CD4-positive, alpha-beta memory T cell (primary cell): ENCODE measurements at regions not wholly inside any gene's neighbourhood (a gene's known extent, or its start where the extent isn't known, plus 50 kb on each side); places are given as distances from the start of the nearest gene placed in this dataset.

ENCODE experiments used
- CTCF ChIA-PET: fragments of 350-600 bp; sonication (Branson Sonifier 250); formaldehyde crosslinking; loops from one replicate; lab custom pipeline; 2021; ENCODE audit warnings: inconsistent platforms; ENCODE audit not compliant: partially characterized antibody; lab: Charles Lee
- POLR2A ChIA-PET: fragments of 350-600 bp; sonication (Branson Sonifier 250); formaldehyde crosslinking; loops from one replicate; lab custom pipeline; 2021; ENCODE audit not compliant: partially characterized antibody; lab: Charles Lee
- DNase-seq, 5 donors: peaks; one replicate each; pipeline versions ENCODE4 v3.0.0 to v3.0.0-alpha.2; 2020 to 2022; ENCODE audit warnings: mixed read lengths in 1 of 5
- H3K27ac ChIP-seq: one replicate; pipeline ENCODE4 v1.7.0; 2013; ENCODE audit warnings: low read depth, low read length
- H3K27me3 ChIP-seq: 2 replicates; pipeline ENCODE4 v1.7.0; 2013; ENCODE audit warnings: mild to moderate bottlenecking, low read length, moderate library complexity; ENCODE audit not compliant: insufficient read depth
- H3K36me3 ChIP-seq: 2 replicates; pipeline ENCODE4 v1.7.0; 2013; ENCODE audit warnings: mild to moderate bottlenecking, low read length, moderate library complexity; ENCODE audit not compliant: insufficient read depth
- H3K4me1 ChIP-seq: 2 replicates; pipeline ENCODE4 v1.7.0; 2013; ENCODE audit warnings: mild to moderate bottlenecking, low read length, moderate library complexity; ENCODE audit not compliant: insufficient read depth
- H3K4me3 ChIP-seq, 2 donors: one replicate each; pipeline ENCODE4 v1.7.0; 2013; ENCODE audit warnings: low read length in 2 of 2, mild to moderate bottlenecking in 1 of 2
- H3K9me3 ChIP-seq, 2 donors: one replicate each; pipeline ENCODE4 v1.7.0; 2013; ENCODE audit warnings: low read length in 2 of 2, control low read depth in 1 of 2; ENCODE audit not compliant: control insufficient read depth in 1 of 2
- H3K27ac Mint-ChIP-seq, 7 donors: one replicate each; pipeline ENCODE4 v1.8.0; 2020 to 2021; ENCODE audit warnings: mixed read lengths in 7 of 7, mild to moderate bottlenecking in 6 of 7, inconsistent platforms in 3 of 7, moderate library complexity in 3 of 7
- H3K27me3 Mint-ChIP-seq, 2 donors: one replicate each; pipeline ENCODE4 v1.8.0; 2020 to 2021; ENCODE audit warnings: mixed read lengths in 2 of 2
- H3K36me3 Mint-ChIP-seq, 2 donors: one replicate each; pipeline ENCODE4 v1.8.0; 2020 to 2021; ENCODE audit warnings: mixed read lengths in 2 of 2, inconsistent platforms in 1 of 2, mild to moderate bottlenecking in 1 of 2
- H3K4me1 Mint-ChIP-seq, 4 donors: one replicate each; pipeline ENCODE4 v1.8.0; 2020 to 2021; ENCODE audit warnings: mixed read lengths in 4 of 4, mild to moderate bottlenecking in 1 of 4
- H3K4me3 Mint-ChIP-seq, 8 donors: one replicate each; pipeline ENCODE4 v1.8.0; 2020 to 2021; ENCODE audit warnings: mixed read lengths in 8 of 8, mild to moderate bottlenecking in 7 of 8, moderate library complexity in 6 of 8, inconsistent platforms in 3 of 8
- H3K9me3 Mint-ChIP-seq, 8 donors: one replicate each; pipeline ENCODE4 v1.8.0; 2020 to 2021; ENCODE audit warnings: mixed read lengths in 8 of 8, mild to moderate bottlenecking in 5 of 8, inconsistent platforms in 3 of 8, moderate library complexity in 1 of 8
- intact Hi-C: fragments of 100-400 bp; cut with micrococcal nuclease; formaldehyde crosslinking; loops from one replicate; pipeline ENCODE4 v1.15.1; 2023

GRCh38 chr9:73845954-73846690, 651.0 kb upstream of the RORB start:
- no peak overlapping the region for H3K4me3 Mint-ChIP-seq
- Histone ChIP-seq H3K9me3 (no peaks in the 10 kb centered on the region), H3K36me3 (no peaks in the 10 kb centered on the region), H3K27me3 (no peaks in the 10 kb centered on the region), H3K4me1 (no peaks in the 10 kb centered on the region), H3K27ac (no peak overlapping the region), H3K4me3 (no peak overlapping the region)
- H3K27ac Mint-ChIP-seq: no peak overlapping the region
- ChIA-PET POLR2A (no interaction called here), CTCF (no interaction called here)
- no peak for DNase-seq
- peaks cover 0 to 4% (median 0%) of the 10 kb centered on the region in 8 donors for H3K9me3 Mint-ChIP-seq
- intact Hi-C loops: no loop called here
- no peaks in the 10 kb centered on the region for H3K4me1 Mint-ChIP-seq
- H3K36me3 Mint-ChIP-seq: no peaks in the 10 kb centered on the region
- H3K27me3 Mint-ChIP-seq: no peaks in the 10 kb centered on the region

GRCh38 chr9:73847536-73847935, 649.6 kb upstream of the RORB start:
- Histone ChIP-seq H3K36me3 (no peaks in the 10 kb centered on the region), H3K4me3 (no peak overlapping the region), H3K27me3 (no peaks in the 10 kb centered on the region), H3K4me1 (no peaks in the 10 kb centered on the region), H3K9me3 (no peaks in the 10 kb centered on the region), H3K27ac (no peak overlapping the region)
- Mint-ChIP-seq H3K4me3 (no peak overlapping the region), H3K27me3 (no peaks in the 10 kb centered on the region), H3K4me1 (no peaks in the 10 kb centered on the region), H3K9me3 (peaks cover 0 to 4% (median 0%) of the 10 kb centered on the region in 8 donors), H3K27ac (no peak overlapping the region), H3K36me3 (no peaks in the 10 kb centered on the region)
- intact Hi-C loops: no loop called here
- DNase-seq: no peak
- POLR2A ChIA-PET: no interaction called here
- CTCF ChIA-PET: no interaction called here

- no peaks in the 10 kb centered on the region for H3K36me3 Mint-ChIP-seq
- H3K4me1 Mint-ChIP-seq: no peaks in the 10 kb centered on the region
- H3K4me1 ChIP-seq: no peaks in the 10 kb centered on the region
- no peak overlapping the region for H3K4me3 ChIP-seq
- H3K27me3 Mint-ChIP-seq: no peaks in the 10 kb centered on the region
- no peaks in the 10 kb centered on the region for H3K9me3 ChIP-seq
- H3K9me3 Mint-ChIP-seq: peaks cover 0 to 4% (median 0%) of the 10 kb centered on the region in 8 donors
- H3K27me3 ChIP-seq: no peaks in the 10 kb centered on the region
- no peak overlapping the region for H3K27ac ChIP-seq
- ChIA-PET POLR2A (no interaction called here), CTCF (interaction anchor here (1.0 kb wide), 1 partner anchor 11 kb away, joined by 3 read pairs; no protein-coding TSS in a partner anchor)
- no peak overlapping the region for H3K27ac Mint-ChIP-seq
- no peak overlapping the region for H3K4me3 Mint-ChIP-seq
- intact Hi-C loops: no loop called here
- DNase-seq: no peak
- H3K36me3 ChIP-seq: no peaks in the 10 kb centered on the region
These were observed 643.6 kb upstream of the RORB start for GRCh38 chr9:73853549-73853948.

- Histone ChIP-seq H3K27ac (no peak overlapping the region), H3K36me3 (no peaks in the 10 kb centered on the region), H3K4me3 (no peak overlapping the region), H3K27me3 (no peaks in the 10 kb centered on the region), H3K9me3 (no peaks in the 10 kb centered on the region), H3K4me1 (no peaks in the 10 kb centered on the region)
- Mint-ChIP-seq H3K27me3 (no peaks in the 10 kb centered on the region), H3K36me3 (no peaks in the 10 kb centered on the region), H3K27ac (no peak overlapping the region), H3K9me3 (peaks cover 0 to 1% (median 0%) of the 10 kb centered on the region in 8 donors), H3K4me3 (no peak overlapping the region), H3K4me1 (no peaks in the 10 kb centered on the region)
- intact Hi-C loops: no loop called here
- DNase-seq: no peak
- ChIA-PET POLR2A (no interaction called here), CTCF (no interaction called here)
These were observed 641.9 kb upstream of the RORB start for GRCh38 chr9:73855206-73855605.

GRCh38 chr9:73863924-73864323, 633.2 kb upstream of the RORB start:
- no peak overlapping the region for H3K27ac ChIP-seq
- H3K36me3 Mint-ChIP-seq: no peaks in the 10 kb centered on the region
- H3K4me1 Mint-ChIP-seq: no peaks in the 10 kb centered on the region
- no peaks in the 10 kb centered on the region for H3K36me3 ChIP-seq
- no peaks in the 10 kb centered on the region for H3K27me3 Mint-ChIP-seq
- DNase-seq: no peak
- H3K9me3 ChIP-seq: no peaks in the 10 kb centered on the region
- H3K4me3 Mint-ChIP-seq: no peak overlapping the region
- CTCF ChIA-PET: no interaction called here
- H3K4me3 ChIP-seq: no peak overlapping the region
- no peaks in the 10 kb centered on the region for H3K27me3 ChIP-seq
- intact Hi-C loops: no loop called here
- H3K4me1 ChIP-seq: no peaks in the 10 kb centered on the region
- peaks cover 0 to 3% (median 0%) of the 10 kb centered on the region in 8 donors for H3K9me3 Mint-ChIP-seq
- no peak overlapping the region for H3K27ac Mint-ChIP-seq
- POLR2A ChIA-PET: no interaction called here

GRCh38 chr9:73866451-73866850, 630.7 kb upstream of the RORB start:
- H3K4me3 Mint-ChIP-seq: no peak overlapping the region
- H3K4me1 Mint-ChIP-seq: peaks cover 0 to 2% (median 0%) of the 10 kb centered on the region in 4 donors
- H3K9me3 Mint-ChIP-seq: peaks cover 0 to 2% (median 0%) of the 10 kb centered on the region in 8 donors
- no peaks in the 10 kb centered on the region for H3K4me1 ChIP-seq
- CTCF ChIA-PET: no interaction called here
- no peak overlapping the region for H3K27ac Mint-ChIP-seq
- H3K27me3 Mint-ChIP-seq: no peaks in the 10 kb centered on the region
- H3K36me3 Mint-ChIP-seq: no peaks in the 10 kb centered on the region
- H3K36me3 ChIP-seq: no peaks in the 10 kb centered on the region
- H3K9me3 ChIP-seq: no peaks in the 10 kb centered on the region
- H3K27ac ChIP-seq: no peak overlapping the region
- POLR2A ChIA-PET: no interaction called here
- DNase-seq: no peak
- intact Hi-C loops: no loop called here
- H3K27me3 ChIP-seq: no peaks in the 10 kb centered on the region
- H3K4me3 ChIP-seq: no peak overlapping the region

GRCh38 chr9:73869264-73869663, 627.9 kb upstream of the RORB start:
- Histone ChIP-seq H3K36me3 (no peaks in the 10 kb centered on the region), H3K27ac (no peak overlapping the region), H3K27me3 (no peaks in the 10 kb centered on the region), H3K4me3 (no peak overlapping the region), H3K9me3 (no peaks in the 10 kb centered on the region), H3K4me1 (no peaks in the 10 kb centered on the region)
- no peak overlapping the region for H3K4me3 Mint-ChIP-seq
- ChIA-PET CTCF (no interaction called here), POLR2A (no interaction called here)
- H3K4me1 Mint-ChIP-seq: peaks cover 0 to 2% (median 0%) of the 10 kb centered on the region in 4 donors
- peaks cover 0 to 2% (median 0%) of the 10 kb centered on the region in 8 donors for H3K9me3 Mint-ChIP-seq
- DNase-seq: peak in 4 of 5 donors; percentile 13 to 50 (median 19)
- intact Hi-C loops: no loop called here
- H3K27me3 Mint-ChIP-seq: no peaks in the 10 kb centered on the region
- no peaks in the 10 kb centered on the region for H3K36me3 Mint-ChIP-seq
- no peak overlapping the region for H3K27ac Mint-ChIP-seq
